ENCODE measurements at regions not wholly inside any gene's neighbourhood (a gene's known extent, or its start where the extent isn't known, plus 50 kb on each side); places are given as distances from the start of the nearest gene placed in this dataset.

- H3K36me3 Mint-ChIP-seq (ENCODE audit: low read depth), result no peaks in the 10 kb centered on the region
Observed at GRCh38 chr18:22340331-22340730, 77.4 kb downstream of the CTAGE1 start.

GRCh38 chr18:22339913-22340312, 77.8 kb downstream of the CTAGE1 start:
- intact Hi-C loops (cut with micrococcal nuclease), result no loop called here
- Mint-ChIP-seq H3K27ac (no peak overlapping the region), H3K4me1 (ENCODE audit: low read depth) (no peaks in the 10 kb centered on the region), H3K4me3 (no peak overlapping the region), H3K36me3 (ENCODE audit: low read depth) (no peaks in the 10 kb centered on the region), H3K27me3 (peaks cover 21% of the 10 kb centered on the region), H3K9me3 (no peaks in the 10 kb centered on the region)

More at GRCh38 chr18:22340331-22340730, 77.4 kb downstream of the CTAGE1 start:
- H3K4me3 Mint-ChIP-seq, result no peak overlapping the region
- H3K9me3 Mint-ChIP-seq, result no peaks in the 10 kb centered on the region
- peaks cover 21% of the 10 kb centered on the region for H3K27me3 Mint-ChIP-seq
- intact Hi-C loops (cut with micrococcal nuclease), result no loop called here
- H3K4me1 Mint-ChIP-seq (ENCODE audit: low read depth), result no peaks in the 10 kb centered on the region
- no peak overlapping the region for H3K27ac Mint-ChIP-seq

GRCh38 chr18:22337833-22338232, 79.9 kb downstream of the CTAGE1 start:
- no peak overlapping the region for H3K27ac Mint-ChIP-seq
- no peak overlapping the region for H3K4me3 Mint-ChIP-seq
- no peaks in the 10 kb centered on the region for H3K36me3 Mint-ChIP-seq (ENCODE audit: low read depth)
- H3K9me3 Mint-ChIP-seq, result no peaks in the 10 kb centered on the region
- no peaks in the 10 kb centered on the region for H3K4me1 Mint-ChIP-seq (ENCODE audit: low read depth)
- intact Hi-C loops (cut with micrococcal nuclease), result no loop called here
- peaks cover 14% of the 10 kb centered on the region for H3K27me3 Mint-ChIP-seq

DNA sequence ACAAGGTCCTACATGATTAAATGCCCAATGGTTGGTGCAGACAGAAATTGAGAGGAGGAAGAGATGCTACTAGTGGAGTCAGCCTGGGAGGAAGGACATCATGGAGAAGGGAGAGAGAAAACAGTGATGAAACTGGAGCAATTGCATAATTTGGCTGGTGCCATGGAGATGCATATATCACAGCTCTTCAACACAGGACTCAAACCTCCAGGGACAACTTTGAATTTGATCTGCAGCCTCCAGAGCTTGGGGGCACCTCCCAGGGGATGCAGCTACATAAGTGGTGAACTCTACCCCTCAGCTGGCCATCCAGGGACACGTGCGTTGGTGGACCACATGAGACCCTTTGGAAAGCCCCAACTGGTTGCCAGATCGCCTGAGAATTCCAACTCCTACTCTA, 80.4 kb downstream of the CTAGE1 start:
- no peak overlapping the region for H3K4me3 Mint-ChIP-seq
- intact Hi-C loops (cut with micrococcal nuclease), result no loop called here
- H3K4me1 Mint-ChIP-seq (ENCODE audit: low read depth), result no peaks in the 10 kb centered on the region
- H3K9me3 Mint-ChIP-seq, result no peaks in the 10 kb centered on the region
- H3K27ac Mint-ChIP-seq, result no peak overlapping the region
- no peaks in the 10 kb centered on the region for H3K36me3 Mint-ChIP-seq (ENCODE audit: low read depth)
- H3K27me3 Mint-ChIP-seq, result peaks cover 14% of the 10 kb centered on the region

DNA sequence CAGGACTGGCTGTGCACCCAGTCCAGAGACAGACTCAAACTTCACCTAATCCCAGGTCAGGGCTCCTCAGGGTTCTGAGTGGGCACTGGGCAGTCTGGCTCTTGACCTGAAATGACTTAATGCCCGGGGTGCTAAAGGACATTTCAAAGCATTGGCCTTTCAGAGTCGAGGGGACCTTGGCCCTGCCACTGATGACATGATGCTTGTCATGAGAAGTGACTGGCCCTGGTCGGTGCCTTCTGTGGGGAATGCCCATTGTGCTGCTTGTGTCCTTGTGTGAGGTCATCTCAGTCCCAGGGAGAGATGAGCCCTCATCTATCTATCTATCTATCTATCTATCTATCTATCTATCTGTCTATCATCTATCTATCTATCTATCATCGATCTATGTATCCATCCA, 81.3 kb downstream of the CTAGE1 start:
- no peaks in the 10 kb centered on the region for H3K4me1 Mint-ChIP-seq (ENCODE audit: low read depth)
- H3K27ac Mint-ChIP-seq, result no peak overlapping the region
- H3K4me3 Mint-ChIP-seq, result no peak overlapping the region

GRCh38 chr18:22335731-22336198, 82.0 kb downstream of the CTAGE1 start:
- H3K4me1 Mint-ChIP-seq (ENCODE audit: low read depth), result no peaks in the 10 kb centered on the region
- H3K27ac Mint-ChIP-seq, result no peak overlapping the region

More for the DNA sequence above, 81.3 kb downstream of the CTAGE1 start:
- H3K27me3 Mint-ChIP-seq, result peaks cover 12% of the 10 kb centered on the region
- no peaks in the 10 kb centered on the region for H3K36me3 Mint-ChIP-seq (ENCODE audit: low read depth)
- intact Hi-C loops (cut with micrococcal nuclease), result no loop called here
- no peaks in the 10 kb centered on the region for H3K9me3 Mint-ChIP-seq

GRCh38 chr18:22334567-22334966, 83.1 kb downstream of the CTAGE1 start:
- Mint-ChIP-seq H3K27ac (no peak overlapping the region), H3K27me3 (peaks cover 11% of the 10 kb centered on the region), H3K9me3 (no peaks in the 10 kb centered on the region), H3K4me1 (ENCODE audit: low read depth) (no peaks in the 10 kb centered on the region), H3K4me3 (no peak overlapping the region), H3K36me3 (ENCODE audit: low read depth) (no peaks in the 10 kb centered on the region)
- intact Hi-C loops (cut with micrococcal nuclease), result no loop called here

More at GRCh38 chr18:22335731-22336198, 82.0 kb downstream of the CTAGE1 start:
- intact Hi-C loops (cut with micrococcal nuclease), result no loop called here
- H3K27me3 Mint-ChIP-seq, result peaks cover 11% of the 10 kb centered on the region
- H3K36me3 Mint-ChIP-seq (ENCODE audit: low read depth), result no peaks in the 10 kb centered on the region
- H3K9me3 Mint-ChIP-seq, result no peaks in the 10 kb centered on the region
- no peak overlapping the region for H3K4me3 Mint-ChIP-seq

DNA sequence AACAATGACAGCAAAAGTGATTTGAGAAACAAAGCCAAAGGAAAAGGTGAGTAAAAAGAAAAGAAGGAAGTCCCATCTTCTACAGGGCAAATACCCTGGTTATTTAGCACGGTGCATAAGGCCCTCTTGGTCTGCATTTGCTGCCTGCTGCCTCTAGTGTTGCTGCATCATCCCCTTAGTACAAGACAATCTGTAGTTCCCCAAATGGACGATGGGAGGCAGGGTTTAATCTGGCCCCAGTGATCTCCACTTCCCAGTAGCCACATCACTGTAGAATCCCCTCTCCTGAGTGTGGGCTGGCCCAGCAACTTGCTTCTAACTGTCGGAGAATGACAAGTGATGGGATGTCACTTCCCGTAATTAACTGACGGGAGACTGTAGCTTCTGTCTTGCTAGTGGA, 85.1 kb downstream of the CTAGE1 start:
- H3K27me3 Mint-ChIP-seq, result peaks cover 9% of the 10 kb centered on the region
- H3K4me1 Mint-ChIP-seq (ENCODE audit: low read depth), result no peaks in the 10 kb centered on the region
- H3K4me3 Mint-ChIP-seq, result no peak overlapping the region
- H3K9me3 Mint-ChIP-seq, result no peaks in the 10 kb centered on the region
- no peak overlapping the region for H3K27ac Mint-ChIP-seq
- intact Hi-C loops (cut with micrococcal nuclease), result no loop called here
- H3K36me3 Mint-ChIP-seq (ENCODE audit: low read depth), result no peaks in the 10 kb centered on the region

DNA sequence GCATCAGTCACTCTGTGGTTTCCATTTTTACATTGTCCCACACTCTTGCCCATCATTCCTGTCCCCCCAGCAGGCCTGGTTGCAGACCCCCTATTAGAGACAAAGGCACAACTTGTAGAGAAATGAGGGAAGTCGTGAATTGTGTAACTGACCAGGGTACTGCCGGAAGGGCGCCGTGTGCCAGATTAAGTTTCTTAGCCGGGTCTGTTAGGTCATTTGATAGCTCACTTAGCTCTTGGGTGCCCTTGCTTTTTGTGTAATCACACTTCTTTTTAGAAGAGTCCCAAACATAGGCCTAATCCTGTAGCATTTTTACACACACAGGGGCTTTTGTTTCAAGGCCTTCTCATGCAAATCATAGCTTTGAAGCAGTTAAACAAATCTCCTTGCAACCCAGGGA, 87.2 kb downstream of the CTAGE1 start:
- intact Hi-C loops (cut with micrococcal nuclease), result no loop called here
- H3K4me3 Mint-ChIP-seq, result no peak overlapping the region
- H3K9me3 Mint-ChIP-seq, result no peaks in the 10 kb centered on the region
- no peaks in the 10 kb centered on the region for H3K36me3 Mint-ChIP-seq (ENCODE audit: low read depth)
- peaks cover 7% of the 10 kb centered on the region for H3K27me3 Mint-ChIP-seq
- H3K4me1 Mint-ChIP-seq (ENCODE audit: low read depth), result no peaks in the 10 kb centered on the region
- H3K27ac Mint-ChIP-seq, result no peak overlapping the region

GRCh38 chr18:22325396-22325795, 92.3 kb downstream of the CTAGE1 start:
- Mint-ChIP-seq H3K4me1 (ENCODE audit: low read depth) (no peaks in the 10 kb centered on the region), H3K27ac (no peak overlapping the region), H3K4me3 (no peak overlapping the region), H3K9me3 (no peaks in the 10 kb centered on the region), H3K36me3 (ENCODE audit: low read depth) (no peaks in the 10 kb centered on the region), H3K27me3 (peaks cover 15% of the 10 kb centered on the region)
- intact Hi-C loops (cut with micrococcal nuclease), result no loop called here

- H3K36me3 Mint-ChIP-seq (ENCODE audit: low read depth), result no peaks in the 10 kb centered on the region
- peaks cover 15% of the 10 kb centered on the region for H3K27me3 Mint-ChIP-seq
- H3K9me3 Mint-ChIP-seq, result no peaks in the 10 kb centered on the region
- no peaks in the 10 kb centered on the region for H3K4me1 Mint-ChIP-seq (ENCODE audit: low read depth)
- intact Hi-C loops (cut with micrococcal nuclease), result no loop called here
- H3K27ac Mint-ChIP-seq, result no peak overlapping the region
- no peak overlapping the region for H3K4me3 Mint-ChIP-seq
Observed at GRCh38 chr18:22324191-22325131, 93.3 kb downstream of the CTAGE1 start.

DNA sequence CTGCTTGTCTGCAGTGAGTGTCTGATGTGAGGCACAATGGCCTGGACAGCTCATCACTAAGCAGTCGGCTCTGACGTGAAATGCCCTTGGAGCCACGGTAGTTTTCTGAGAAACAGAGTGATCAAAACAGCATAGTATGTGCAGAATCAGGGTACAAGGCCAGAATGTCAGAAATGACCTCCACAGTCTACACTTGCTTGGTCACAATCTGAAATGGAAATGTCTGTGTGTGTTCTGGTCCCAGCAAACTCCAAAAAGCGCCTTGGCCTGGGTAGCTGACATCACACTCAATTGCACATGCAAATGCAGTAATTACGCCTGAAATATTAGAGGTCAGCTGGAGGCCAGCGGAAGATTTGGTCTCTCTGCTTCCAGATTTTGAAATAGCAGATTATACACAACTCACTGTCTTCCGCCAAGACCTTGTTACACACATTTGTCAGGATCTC, 95.4 kb downstream of the CTAGE1 start:
- H3K9me3 Mint-ChIP-seq, result no peaks in the 10 kb centered on the region
- no peaks in the 10 kb centered on the region for H3K36me3 Mint-ChIP-seq (ENCODE audit: low read depth)
- H3K4me1 Mint-ChIP-seq (ENCODE audit: low read depth), result no peaks in the 10 kb centered on the region
- H3K4me3 Mint-ChIP-seq, result no peak overlapping the region
- no peak overlapping the region for H3K27ac Mint-ChIP-seq
- intact Hi-C loops (cut with micrococcal nuclease), result no loop called here
- H3K27me3 Mint-ChIP-seq, result peaks cover 14% of the 10 kb centered on the region

DNA sequence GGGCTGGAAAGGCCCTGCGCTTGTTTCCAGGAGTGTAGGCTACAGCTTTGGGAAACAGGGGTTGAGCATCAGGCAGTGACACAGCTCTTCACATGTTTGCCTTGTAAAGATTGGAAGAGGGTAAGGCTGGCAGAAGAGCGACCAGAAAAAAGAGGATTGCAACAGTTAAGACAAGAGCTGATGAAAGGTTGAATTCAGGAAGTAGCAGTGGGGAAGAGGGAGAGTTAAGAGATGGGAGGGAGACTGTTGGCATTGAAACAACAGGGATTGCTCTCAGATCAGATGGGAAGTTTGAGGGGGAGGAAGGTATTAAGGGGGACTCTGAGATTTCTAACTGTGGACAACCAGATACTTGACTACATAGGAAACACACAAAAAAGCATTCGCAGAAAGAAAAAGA, 96.9 kb downstream of the CTAGE1 start:
- H3K9me3 Mint-ChIP-seq, result no peaks in the 10 kb centered on the region
- intact Hi-C loops (cut with micrococcal nuclease), result no loop called here

GRCh38 chr18:22320155-22320554, 97.6 kb downstream of the CTAGE1 start:
- Mint-ChIP-seq H3K27me3 (peaks cover 9% of the 10 kb centered on the region), H3K4me1 (ENCODE audit: low read depth) (no peaks in the 10 kb centered on the region), H3K27ac (no peak overlapping the region), H3K9me3 (no peaks in the 10 kb centered on the region), H3K4me3 (no peak overlapping the region), H3K36me3 (ENCODE audit: low read depth) (no peaks in the 10 kb centered on the region)
- intact Hi-C loops (cut with micrococcal nuclease), result no loop called here

More for the DNA sequence above, 96.9 kb downstream of the CTAGE1 start:
- no peak overlapping the region for H3K27ac Mint-ChIP-seq
- H3K36me3 Mint-ChIP-seq (ENCODE audit: low read depth), result no peaks in the 10 kb centered on the region
- no peak overlapping the region for H3K4me3 Mint-ChIP-seq
- H3K27me3 Mint-ChIP-seq, result peaks cover 13% of the 10 kb centered on the region
- H3K4me1 Mint-ChIP-seq (ENCODE audit: low read depth), result no peaks in the 10 kb centered on the region
